Peyer's patch (tissue), 4 donors: ENCODE measurements at regions not wholly inside any gene's neighbourhood (a gene's known extent, or its start where the extent isn't known, plus 50 kb on each side); places are given as distances from the start of the nearest gene placed in this dataset.
"Not testable (repeated sequence)": the region's sequence is repeated elsewhere in the genome, so short reads cannot be mapped to it uniquely, and the experiment has no call there.

Source experiments
- DNase-seq, 3 donors: peaks; one replicate each; pipeline ENCODE4 v3.0.0-alpha.2; 2017 to 2019
- H3K27ac ChIP-seq, 4 donors: fragments of 200-600 bp; sonication (generic); one replicate each; pipeline ENCODE4 v1.5.1; 2016 to 2019
- H3K27me3 ChIP-seq, 2 donors: fragments of 200-600 bp; sonication (generic); one replicate each; pipeline ENCODE4 v1.5.1; 2019
- H3K36me3 ChIP-seq, 3 donors: fragments of 200-600 bp; sonication (generic); one replicate each; pipeline ENCODE4 v1.5.1; 2016 to 2019
- H3K4me1 ChIP-seq, 4 donors: fragments of 200-600 bp; sonication (generic); one replicate each; pipeline ENCODE4 v1.5.1; 2016 to 2019
- H3K4me3 ChIP-seq, 4 donors: fragments of 200-600 bp; sonication (generic); 1 replicate in 3 of 4; 2 replicates in 1 of 4; pipeline ENCODE4 v1.5.1; 2016 to 2019; ENCODE audit warnings: mild to moderate bottlenecking in 1 of 4
- H3K9me3 ChIP-seq, 4 donors: fragments of 200-600 bp; sonication (generic); one replicate each; pipeline ENCODE4 v1.5.1; 2016 to 2019; ENCODE audit warnings: mild to moderate bottlenecking in 1 of 4
- POLR2A ChIP-seq, 2 donors: fragments of 450-650 bp; IDR thresholded peaks; one replicate each; pipeline ENCODE4 v1.5.1; 2017; ENCODE audit warnings: antibody characterized with exemption in 2 of 2, mild to moderate bottlenecking in 2 of 2, moderate library complexity in 2 of 2
- TF ChIP-seq, protein P1 (sequence below), 6 experiments: fragments of 450-650 bp in 4 of 6; fragments of 200-600 bp in 2 of 6; sonication (generic) in 1 of 6; IDR thresholded peaks; one replicate each; pipeline ENCODE4 v1.5.1; 2017 to 2019; ENCODE audit warnings: antibody characterized with exemption in 6 of 6, mild to moderate bottlenecking in 3 of 6, moderate library complexity in 1 of 6

DNA sequence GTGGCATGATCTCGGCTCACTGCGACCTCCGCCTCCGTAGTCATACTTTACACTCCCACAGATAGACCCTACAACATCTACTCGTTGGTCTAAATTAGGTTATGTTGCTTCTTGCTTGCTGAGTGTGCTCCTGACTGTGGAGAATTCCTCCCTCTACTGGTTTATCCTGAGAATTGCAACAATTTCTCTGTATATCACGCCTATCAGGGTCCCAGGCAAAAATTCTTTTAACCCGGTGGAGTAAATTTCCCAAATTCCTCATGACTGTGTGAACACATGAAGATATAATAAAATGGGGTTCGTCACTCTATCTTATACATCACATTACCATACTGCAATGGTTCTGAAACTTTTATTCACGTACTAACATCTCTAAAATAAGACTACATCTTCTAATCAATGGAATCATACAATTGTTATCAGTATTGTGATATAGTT is 156.7 kb downstream of the EVA1A start:
- TF ChIP-seq, protein P1, sequence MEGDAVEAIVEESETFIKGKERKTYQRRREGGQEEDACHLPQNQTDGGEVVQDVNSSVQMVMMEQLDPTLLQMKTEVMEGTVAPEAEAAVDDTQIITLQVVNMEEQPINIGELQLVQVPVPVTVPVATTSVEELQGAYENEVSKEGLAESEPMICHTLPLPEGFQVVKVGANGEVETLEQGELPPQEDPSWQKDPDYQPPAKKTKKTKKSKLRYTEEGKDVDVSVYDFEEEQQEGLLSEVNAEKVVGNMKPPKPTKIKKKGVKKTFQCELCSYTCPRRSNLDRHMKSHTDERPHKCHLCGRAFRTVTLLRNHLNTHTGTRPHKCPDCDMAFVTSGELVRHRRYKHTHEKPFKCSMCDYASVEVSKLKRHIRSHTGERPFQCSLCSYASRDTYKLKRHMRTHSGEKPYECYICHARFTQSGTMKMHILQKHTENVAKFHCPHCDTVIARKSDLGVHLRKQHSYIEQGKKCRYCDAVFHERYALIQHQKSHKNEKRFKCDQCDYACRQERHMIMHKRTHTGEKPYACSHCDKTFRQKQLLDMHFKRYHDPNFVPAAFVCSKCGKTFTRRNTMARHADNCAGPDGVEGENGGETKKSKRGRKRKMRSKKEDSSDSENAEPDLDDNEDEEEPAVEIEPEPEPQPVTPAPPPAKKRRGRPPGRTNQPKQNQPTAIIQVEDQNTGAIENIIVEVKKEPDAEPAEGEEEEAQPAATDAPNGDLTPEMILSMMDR (IDR thresholded peaks at IDR 0.05) = peak; percentile 33 to 69 (median 66)
- TF ChIP-seq POLR2A (IDR thresholded peaks at IDR 0.05) = no peak
- DNase-seq = no peak

DNA sequence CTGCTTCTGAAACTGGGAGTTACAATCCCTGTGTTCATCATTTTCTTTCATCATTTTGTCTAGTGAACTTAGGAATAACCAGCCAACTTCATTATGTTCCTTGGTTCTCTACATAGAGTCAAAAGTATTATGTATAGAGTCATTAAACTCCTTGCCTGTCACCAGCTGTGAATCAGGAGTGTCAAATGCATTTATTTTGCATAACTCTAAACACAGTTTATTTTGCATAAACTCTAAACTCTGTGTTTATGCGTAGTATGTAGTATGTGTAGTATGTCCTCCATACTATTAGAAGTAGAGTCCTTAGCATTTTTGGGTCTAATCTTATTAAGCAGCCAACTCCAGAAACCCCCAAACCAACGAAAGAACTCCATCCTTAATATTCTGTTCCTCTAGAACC is 164.4 kb downstream of the EVA1A start:
- H3K4me1 ChIP-seq = no peaks in the 10 kb centered on the region
- TF ChIP-seq, protein P1 (IDR thresholded peaks at IDR 0.05) = no peak
- H3K36me3 ChIP-seq = no peaks in the 10 kb centered on the region
- no peak overlapping the region for H3K4me3 ChIP-seq
- H3K9me3 ChIP-seq = no peaks in the 10 kb centered on the region
- DNase-seq = no peak
- H3K27ac ChIP-seq = no peak overlapping the region
- no peaks in the 10 kb centered on the region for H3K27me3 ChIP-seq

More for the DNA sequence above, 156.7 kb downstream of the EVA1A start:
- no peak overlapping the region for H3K27ac ChIP-seq
- no peak overlapping the region for H3K4me3 ChIP-seq
- H3K36me3 ChIP-seq = no peaks in the 10 kb centered on the region
- H3K9me3 ChIP-seq = no peaks in the 10 kb centered on the region
- no peaks in the 10 kb centered on the region for H3K27me3 ChIP-seq
- H3K4me1 ChIP-seq = no peaks in the 10 kb centered on the region

- not testable (repeated sequence) for H3K27ac ChIP-seq, H3K27me3 ChIP-seq, H3K4me3 ChIP-seq, DNase-seq, H3K4me1 ChIP-seq, H3K36me3 ChIP-seq, H3K9me3 ChIP-seq
Observed at GRCh38 chr2:75394764-75395163, 166.0 kb downstream of the EVA1A start.

GRCh38 chr2:75390169-75390568 is 170.6 kb downstream of the EVA1A start:
- H3K4me1 ChIP-seq = no peaks in the 10 kb centered on the region
- no peak for DNase-seq
- no peak overlapping the region for H3K4me3 ChIP-seq
- H3K36me3 ChIP-seq = no peaks in the 10 kb centered on the region
- TF ChIP-seq, protein P1 (IDR thresholded peaks at IDR 0.05) = no peak
- no peak for TF ChIP-seq POLR2A (IDR thresholded peaks at IDR 0.05)
- no peak overlapping the region for H3K27ac ChIP-seq
- H3K27me3 ChIP-seq = no peaks in the 10 kb centered on the region
- no peaks in the 10 kb centered on the region for H3K9me3 ChIP-seq

DNA sequence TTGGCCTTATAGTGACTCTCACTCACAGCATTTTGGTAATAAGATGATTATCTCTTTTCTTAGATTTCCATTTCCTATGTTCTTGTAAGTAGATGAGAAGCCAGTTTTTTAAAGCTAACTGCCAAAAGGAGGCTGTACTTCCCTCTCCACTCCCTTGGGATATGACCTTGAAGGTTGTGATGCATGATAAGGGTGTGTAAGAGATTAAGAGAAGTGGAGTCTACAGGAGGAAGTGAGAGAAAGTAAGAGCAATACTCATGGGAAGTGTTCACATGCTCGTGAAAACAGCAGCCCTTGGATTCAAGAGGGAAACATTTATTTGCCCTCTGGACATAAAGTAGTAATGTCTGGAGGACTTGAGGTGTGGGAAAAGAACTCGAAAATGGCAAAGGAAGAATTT is 171.5 kb downstream of the EVA1A start:
- Histone ChIP-seq H3K4me3 (no peak overlapping the region), H3K27me3 (no peaks in the 10 kb centered on the region), H3K36me3 (no peaks in the 10 kb centered on the region), H3K9me3 (no peaks in the 10 kb centered on the region), H3K4me1 (no peaks in the 10 kb centered on the region), H3K27ac (no peak overlapping the region)
- TF ChIP-seq, protein P1 (IDR thresholded peaks at IDR 0.05) = no peak
- TF ChIP-seq POLR2A (IDR thresholded peaks at IDR 0.05) = no peak
- no peak for DNase-seq

DNA sequence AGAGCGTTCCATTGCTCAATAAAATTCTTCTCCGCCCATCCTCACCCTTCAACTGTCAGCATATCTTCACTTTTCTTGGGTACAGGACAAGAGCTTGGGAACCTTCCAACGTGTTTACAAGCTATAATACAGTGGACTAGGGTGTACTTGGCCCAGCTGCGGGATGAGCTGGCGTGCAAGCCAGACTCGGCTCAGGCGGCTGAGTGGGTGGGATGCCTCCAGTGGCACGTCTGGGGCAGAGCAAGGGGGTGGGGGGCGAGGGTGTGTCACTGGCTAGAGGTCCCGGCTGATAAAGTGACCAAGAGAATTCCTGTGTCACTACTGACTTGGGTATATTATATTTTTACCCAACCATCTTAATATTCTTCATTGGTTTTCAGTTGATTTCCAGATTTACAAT is 179.7 kb downstream of the EVA1A start:
- Histone ChIP-seq H3K4me1 (no peaks in the 10 kb centered on the region), H3K9me3 (no peaks in the 10 kb centered on the region), H3K36me3 (no peaks in the 10 kb centered on the region), H3K4me3 (no peak overlapping the region), H3K27ac (no peak overlapping the region), H3K27me3 (no peaks in the 10 kb centered on the region)
- DNase-seq = no peak
- TF ChIP-seq, protein P1 (IDR thresholded peaks at IDR 0.05) = no peak
- TF ChIP-seq POLR2A (IDR thresholded peaks at IDR 0.05) = no peak
